Stomach (tissue), 4 donors: ENCODE measurements at regions not wholly inside any gene's neighbourhood (a gene's known extent, or its start where the extent isn't known, plus 50 kb on each side); places are given as distances from the start of the nearest gene placed in this dataset.

ENCODE experiments used
- POLR2A ChIP-seq, 4 donors: fragments of 450-650 bp; IDR thresholded peaks; one replicate each; pipeline ENCODE4 v1.6.1; 2016; ENCODE audit warnings: antibody characterized with exemption in 4 of 4, control low read depth in 2 of 4, mild to moderate bottlenecking in 1 of 4, moderate library complexity in 1 of 4
- TF ChIP-seq, protein P1 (sequence below), 7 experiments: fragments of 450-650 bp in 4 of 7; fragments of 200-600 bp in 3 of 7; sonication (generic) in 3 of 7; IDR thresholded peaks; one replicate each; pipeline ENCODE4 v1.5.1; 2016 to 2019; ENCODE audit warnings: antibody characterized with exemption in 7 of 7, control low read depth in 2 of 7, mild to moderate bottlenecking in 1 of 7

DNA sequence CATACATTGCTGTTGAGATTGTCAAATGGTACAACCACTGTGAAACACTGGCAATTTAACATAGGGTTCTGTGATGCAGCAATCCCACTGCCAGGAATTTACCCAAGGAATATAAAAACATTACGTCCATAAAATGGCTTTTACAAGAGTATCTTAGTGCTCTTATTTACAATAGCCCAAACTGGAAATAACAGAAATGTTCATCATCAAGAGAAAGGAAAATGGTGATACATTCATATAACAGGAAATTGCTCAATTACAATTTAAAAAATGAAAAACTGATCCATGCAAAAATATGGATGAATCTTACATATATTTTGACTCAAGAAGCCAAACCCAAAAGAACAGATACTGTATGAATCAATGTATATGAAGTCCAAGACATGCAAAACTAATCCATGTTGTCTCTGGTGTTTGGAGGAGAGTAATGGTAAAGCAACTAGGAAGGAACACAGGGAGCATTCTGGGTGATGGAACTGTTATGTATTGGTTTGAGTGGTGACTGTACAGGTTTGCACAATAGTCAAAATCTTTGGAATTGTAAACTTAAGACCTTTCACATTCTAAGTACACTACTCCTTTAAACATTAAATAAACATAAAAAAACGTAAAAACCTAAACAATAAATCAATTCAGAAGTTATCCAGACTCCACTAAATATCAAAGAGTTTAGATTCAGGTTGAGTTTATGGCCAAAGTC is 104.8 kb upstream of the WDR75 start:
- no peak for TF ChIP-seq POLR2A (IDR thresholded peaks at IDR 0.05)
- TF ChIP-seq, protein P1, sequence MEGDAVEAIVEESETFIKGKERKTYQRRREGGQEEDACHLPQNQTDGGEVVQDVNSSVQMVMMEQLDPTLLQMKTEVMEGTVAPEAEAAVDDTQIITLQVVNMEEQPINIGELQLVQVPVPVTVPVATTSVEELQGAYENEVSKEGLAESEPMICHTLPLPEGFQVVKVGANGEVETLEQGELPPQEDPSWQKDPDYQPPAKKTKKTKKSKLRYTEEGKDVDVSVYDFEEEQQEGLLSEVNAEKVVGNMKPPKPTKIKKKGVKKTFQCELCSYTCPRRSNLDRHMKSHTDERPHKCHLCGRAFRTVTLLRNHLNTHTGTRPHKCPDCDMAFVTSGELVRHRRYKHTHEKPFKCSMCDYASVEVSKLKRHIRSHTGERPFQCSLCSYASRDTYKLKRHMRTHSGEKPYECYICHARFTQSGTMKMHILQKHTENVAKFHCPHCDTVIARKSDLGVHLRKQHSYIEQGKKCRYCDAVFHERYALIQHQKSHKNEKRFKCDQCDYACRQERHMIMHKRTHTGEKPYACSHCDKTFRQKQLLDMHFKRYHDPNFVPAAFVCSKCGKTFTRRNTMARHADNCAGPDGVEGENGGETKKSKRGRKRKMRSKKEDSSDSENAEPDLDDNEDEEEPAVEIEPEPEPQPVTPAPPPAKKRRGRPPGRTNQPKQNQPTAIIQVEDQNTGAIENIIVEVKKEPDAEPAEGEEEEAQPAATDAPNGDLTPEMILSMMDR (IDR thresholded peaks at IDR 0.05), result no peak
